ENCODE measurements at regions not wholly inside any gene's neighbourhood (a gene's known extent, or its start where the extent isn't known, plus 50 kb on each side); places are given as distances from the start of the nearest gene placed in this dataset.

DNA sequence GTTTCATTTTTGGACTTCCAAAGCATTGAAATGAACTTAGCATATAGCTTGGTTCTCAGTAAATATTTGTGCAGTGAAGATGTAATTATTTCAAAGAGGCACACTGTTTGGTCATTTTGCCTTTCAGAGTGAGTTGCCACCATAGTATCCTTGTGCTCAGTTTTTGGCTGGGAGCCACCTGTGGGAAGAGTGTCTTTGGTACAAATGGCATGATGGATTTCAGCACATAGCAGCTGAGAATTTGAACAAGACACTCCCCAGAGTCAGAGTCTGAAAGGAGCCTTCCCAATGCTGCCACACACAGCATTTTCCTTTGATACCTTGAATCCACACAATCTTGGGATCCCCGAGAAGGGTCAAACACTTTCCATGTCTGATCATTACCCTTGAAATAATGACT is 897.2 kb upstream of the ARPP21 start:
- no peaks in the 10 kb centered on the region for H3K9me3 ChIP-seq

DNA sequence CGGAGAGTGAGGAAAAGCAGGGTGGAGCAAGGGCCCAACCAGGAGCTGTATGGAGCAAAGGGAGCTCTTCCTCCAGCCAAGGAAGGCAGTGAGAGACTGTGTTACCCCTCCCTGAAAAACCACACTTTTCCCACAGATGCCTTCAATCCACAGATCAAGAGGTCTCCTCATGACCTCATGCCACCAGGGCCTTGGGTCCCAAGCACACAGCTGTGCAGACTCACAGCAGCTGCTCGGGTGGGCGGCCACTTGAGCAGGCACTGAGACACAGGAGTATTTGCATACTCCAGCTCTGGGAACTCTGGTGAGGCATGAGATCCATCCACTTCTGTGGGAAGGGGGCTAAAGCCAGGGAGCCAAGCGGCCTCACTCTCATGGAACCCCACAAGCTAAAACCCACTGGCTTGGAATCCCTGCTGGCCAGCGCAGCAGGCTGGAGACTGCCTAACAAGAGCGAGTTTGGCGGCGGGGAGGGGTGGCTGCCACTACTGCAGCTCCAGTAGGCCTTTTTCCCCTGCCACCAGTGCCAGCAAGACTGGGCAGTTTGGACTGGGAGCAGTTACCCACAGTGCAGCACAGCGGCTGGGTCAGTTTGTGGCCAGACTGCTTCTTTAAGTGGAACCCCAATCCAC is 880.6 kb upstream of the ARPP21 start:
- Histone ChIP-seq H3K4me1 (no peaks in the 10 kb centered on the region), H3K27ac (no peak overlapping the region), H3K36me3 (no peaks in the 10 kb centered on the region), H3K9me3 (no peaks in the 10 kb centered on the region), H3K27me3 (no peaks in the 10 kb centered on the region), H3K4me3 (no peak overlapping the region)
- no peak for TF ChIP-seq POLR2A (IDR thresholded peaks at IDR 0.05)
- TF ChIP-seq, protein P1, sequence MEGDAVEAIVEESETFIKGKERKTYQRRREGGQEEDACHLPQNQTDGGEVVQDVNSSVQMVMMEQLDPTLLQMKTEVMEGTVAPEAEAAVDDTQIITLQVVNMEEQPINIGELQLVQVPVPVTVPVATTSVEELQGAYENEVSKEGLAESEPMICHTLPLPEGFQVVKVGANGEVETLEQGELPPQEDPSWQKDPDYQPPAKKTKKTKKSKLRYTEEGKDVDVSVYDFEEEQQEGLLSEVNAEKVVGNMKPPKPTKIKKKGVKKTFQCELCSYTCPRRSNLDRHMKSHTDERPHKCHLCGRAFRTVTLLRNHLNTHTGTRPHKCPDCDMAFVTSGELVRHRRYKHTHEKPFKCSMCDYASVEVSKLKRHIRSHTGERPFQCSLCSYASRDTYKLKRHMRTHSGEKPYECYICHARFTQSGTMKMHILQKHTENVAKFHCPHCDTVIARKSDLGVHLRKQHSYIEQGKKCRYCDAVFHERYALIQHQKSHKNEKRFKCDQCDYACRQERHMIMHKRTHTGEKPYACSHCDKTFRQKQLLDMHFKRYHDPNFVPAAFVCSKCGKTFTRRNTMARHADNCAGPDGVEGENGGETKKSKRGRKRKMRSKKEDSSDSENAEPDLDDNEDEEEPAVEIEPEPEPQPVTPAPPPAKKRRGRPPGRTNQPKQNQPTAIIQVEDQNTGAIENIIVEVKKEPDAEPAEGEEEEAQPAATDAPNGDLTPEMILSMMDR (IDR thresholded peaks at IDR 0.05), result no peak
- no peak for DNase-seq
- 80 to 93% methylated on average over 1 to 3 of the region's 9 CpGs for WGBS, 2 donors
- intact Hi-C loops (cut with DNase I), result no loop called here

More for the DNA sequence above, 897.2 kb upstream of the ARPP21 start:
- Histone ChIP-seq H3K27ac (no peak overlapping the region), H3K4me1 (no peaks in the 10 kb centered on the region), H3K4me3 (no peak overlapping the region), H3K27me3 (no peaks in the 10 kb centered on the region), H3K36me3 (no peaks in the 10 kb centered on the region)
- TF ChIP-seq, protein P1 (IDR thresholded peaks at IDR 0.05), result no peak
- TF ChIP-seq POLR2A (IDR thresholded peaks at IDR 0.05), result no peak
- WGBS, 2 donors, result 75 to 82% methylated on average over 1 of the region's 1 CpG
- intact Hi-C loops (cut with DNase I), result no loop called here
- no peak for DNase-seq

DNA sequence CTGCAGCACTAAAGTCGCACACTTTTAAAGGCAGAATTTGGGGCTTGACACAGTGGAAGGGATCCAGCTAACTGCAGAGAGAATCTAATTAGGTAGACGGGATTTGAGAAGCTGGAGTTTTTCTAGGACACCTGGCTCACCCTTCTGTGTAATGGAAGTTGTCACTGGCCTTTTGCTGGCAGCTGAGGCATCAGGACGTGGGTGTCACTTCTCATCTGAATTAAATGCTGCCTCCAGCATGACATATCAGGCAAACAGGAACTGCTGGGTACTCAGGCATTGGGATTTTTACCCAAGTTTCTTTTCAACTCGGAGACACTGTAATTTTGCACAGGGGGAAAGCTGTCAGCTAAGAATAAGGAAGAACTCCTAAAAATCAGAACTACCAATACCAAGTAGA is 861.9 kb upstream of the ARPP21 start:
- intact Hi-C loops (cut with DNase I), result no loop called here
- H3K27ac ChIP-seq, result no peak overlapping the region
- DNase-seq, result no peak
- no peaks in the 10 kb centered on the region for H3K9me3 ChIP-seq
- no peaks in the 10 kb centered on the region for H3K36me3 ChIP-seq
- 62 to 65% methylated on average over 4 of the region's 4 CpGs for WGBS, 2 donors
- H3K27me3 ChIP-seq, result no peaks in the 10 kb centered on the region
- no peaks in the 10 kb centered on the region for H3K4me1 ChIP-seq
- H3K4me3 ChIP-seq, result no peak overlapping the region
- TF ChIP-seq, protein P1 (IDR thresholded peaks at IDR 0.05), result no peak
- no peak for TF ChIP-seq POLR2A (IDR thresholded peaks at IDR 0.05)

DNA sequence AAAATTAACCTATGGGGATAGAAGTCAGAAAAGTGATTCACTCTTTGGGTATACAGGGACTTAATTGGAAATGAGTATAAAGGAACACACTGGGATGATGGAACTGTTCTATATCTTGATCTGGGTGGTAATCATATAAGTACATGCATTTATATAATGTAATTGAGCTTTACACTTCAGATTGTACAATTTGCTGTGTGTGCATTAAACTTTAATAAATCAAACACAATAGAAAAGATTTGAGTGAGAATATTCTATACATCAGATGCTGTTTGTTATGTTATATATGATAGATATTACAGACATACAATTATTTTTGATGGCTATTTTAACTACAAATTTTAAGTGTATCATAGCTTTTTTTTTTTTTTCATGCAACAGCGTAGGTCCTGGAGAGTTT is 860.2 kb upstream of the ARPP21 start:
- intact Hi-C loops (cut with DNase I), result no loop called here
- H3K27me3 ChIP-seq, result no peaks in the 10 kb centered on the region
- DNase-seq, result no peak
- H3K27ac ChIP-seq, result no peak overlapping the region
- H3K9me3 ChIP-seq, result no peaks in the 10 kb centered on the region
- no peak for TF ChIP-seq POLR2A (IDR thresholded peaks at IDR 0.05)
- TF ChIP-seq, protein P1 (IDR thresholded peaks at IDR 0.05), result no peak
- H3K36me3 ChIP-seq, result no peaks in the 10 kb centered on the region
- H3K4me1 ChIP-seq, result no peaks in the 10 kb centered on the region
- H3K4me3 ChIP-seq, result no peak overlapping the region
- WGBS, 2 donors, result 86 to 89% methylated on average over 1 of the region's 1 CpG

DNA sequence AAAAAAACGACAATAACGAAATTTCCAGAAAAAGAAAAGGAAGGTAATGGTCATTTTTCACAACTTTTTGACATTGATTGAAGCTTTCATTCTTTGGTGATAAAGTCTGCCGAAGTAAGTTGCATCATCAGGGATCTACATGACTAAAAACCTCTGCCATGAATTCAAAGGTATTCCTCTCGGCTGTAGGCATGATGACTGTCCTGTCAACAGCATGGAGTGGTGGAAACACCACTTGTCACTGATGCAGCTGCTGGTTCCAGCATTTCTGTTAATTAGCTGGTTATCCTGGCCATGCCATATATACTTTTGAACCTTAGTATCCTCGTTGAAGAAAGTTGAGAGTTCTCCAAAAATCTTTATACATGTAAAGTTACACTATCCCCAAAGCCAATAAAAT is 859.0 kb upstream of the ARPP21 start:
- no peaks in the 10 kb centered on the region for H3K4me1 ChIP-seq
- 46 to 54% methylated on average over 5 of the region's 5 CpGs for WGBS, 2 donors
- no peak for DNase-seq
- H3K9me3 ChIP-seq, result no peaks in the 10 kb centered on the region
- no peaks in the 10 kb centered on the region for H3K27me3 ChIP-seq
- intact Hi-C loops (cut with DNase I), result no loop called here
- H3K36me3 ChIP-seq, result no peaks in the 10 kb centered on the region
- no peak overlapping the region for H3K4me3 ChIP-seq
- no peak overlapping the region for H3K27ac ChIP-seq
- TF ChIP-seq POLR2A (IDR thresholded peaks at IDR 0.05), result no peak
- TF ChIP-seq, protein P1 (IDR thresholded peaks at IDR 0.05), result no peak

Measured in esophagus squamous epithelium (tissue), 5 donors.